MM.1S (cell line): ENCODE measurements at regions not wholly inside any gene's neighbourhood (a gene's known extent, or its start where the extent isn't known, plus 50 kb on each side); places are given as distances from the start of the nearest gene placed in this dataset.

ENCODE experiments used
- DNase-seq: peaks from one replicate; pipeline ENCODE4 v3.0.0-alpha.2; 2015
- H2AFZ ChIP-seq: fragments of 300-600 bp; sonication (generic); 2 replicates; pipeline ENCODE4 v1.6.0; 2016; ENCODE audit warnings: antibody characterized with exemption, low read length
- H3F3A ChIP-seq: fragments of 300-600 bp; sonication (generic); 2 replicates; pipeline ENCODE4 v1.6.1; 2016; ENCODE audit warnings: mild to moderate bottlenecking, antibody characterized with exemption, low read length, moderate library complexity, mixed read lengths; ENCODE audit not compliant: insufficient read depth
- H3K27ac ChIP-seq: fragments of 300-600 bp; sonication (generic); 2 replicates; pipeline ENCODE4 v1.5.1; 2016; ENCODE audit warnings: mild to moderate bottlenecking, low read length
- H3K27me3 ChIP-seq: fragments of 300-600 bp; sonication (generic); replicated peaks from 2 replicates; pipeline ENCODE4 v1.6.0; 2016; ENCODE audit warnings: low read length; ENCODE audit not compliant: insufficient read depth
- H3K36me3 ChIP-seq: fragments of 300-600 bp; sonication (generic); replicated peaks from 2 replicates; pipeline ENCODE4 v1.6.1; 2016; ENCODE audit warnings: mild to moderate bottlenecking, low read length, mixed read lengths; ENCODE audit not compliant: insufficient read depth
- H3K4me1 ChIP-seq: fragments of 300-600 bp; sonication (generic); 2 replicates; pipeline ENCODE4 v1.6.1; 2016; ENCODE audit warnings: low read length, mixed read lengths
- H3K4me2 ChIP-seq: fragments of 300-600 bp; sonication (generic); 2 replicates; pipeline ENCODE4 v1.6.0; 2016; ENCODE audit warnings: low read depth, low read length
- H3K4me3 ChIP-seq: fragments of 300-600 bp; sonication (generic); 2 replicates; pipeline ENCODE4 v1.5.1; 2016; ENCODE audit warnings: low read length, mixed read lengths
- H3K79me2 ChIP-seq: fragments of 300-600 bp; sonication (generic); 2 replicates; pipeline ENCODE4 v1.6.1; 2016; ENCODE audit warnings: mixed run types, low read length, mixed read lengths
- H3K9ac ChIP-seq: fragments of 300-600 bp; sonication (generic); 2 replicates; pipeline ENCODE4 v1.6.1; 2016; ENCODE audit warnings: low read length, mixed read lengths
- H3K9me2 ChIP-seq: fragments of 300-600 bp; sonication (generic); replicated peaks from 2 replicates; pipeline ENCODE4 v1.6.1; 2016; ENCODE audit warnings: mild to moderate bottlenecking, low read length, mixed read lengths; ENCODE audit not compliant: insufficient read depth
- H3K9me3 ChIP-seq: fragments of 300-600 bp; sonication (generic); replicated peaks from 2 replicates; pipeline ENCODE4 v1.6.1; 2016; ENCODE audit warnings: mild to moderate bottlenecking, low read length, mixed read lengths; ENCODE audit not compliant: insufficient read depth
- H4K20me1 ChIP-seq: fragments of 300-600 bp; sonication (generic); 2 replicates; pipeline ENCODE4 v1.6.1; 2016; ENCODE audit warnings: mild to moderate bottlenecking, low read length, moderate library complexity, mixed read lengths; ENCODE audit not compliant: insufficient read depth
- EZH2 ChIP-seq: fragments of 300-600 bp; sonication (generic); optimal IDR thresholded peaks from 2 replicates; pipeline ENCODE3; 2017; ENCODE audit warnings: low read depth, mild to moderate bottlenecking, antibody characterized with exemption, low read length, mixed read lengths
- EZH2phosphoT487 ChIP-seq: fragments of 300-600 bp; sonication (generic); IDR thresholded peaks from 2 replicates; pipeline ENCODE4 v1.6.1; 2018; ENCODE audit warnings: antibody characterized with exemption, low read length
- TF ChIP-seq, protein P1 (sequence below): fragments of 300-600 bp; sonication (generic); IDR thresholded peaks from 2 replicates; pipeline ENCODE4 v1.5.1; 2016; ENCODE audit warnings: antibody characterized with exemption, low read length, mixed read lengths

DNA sequence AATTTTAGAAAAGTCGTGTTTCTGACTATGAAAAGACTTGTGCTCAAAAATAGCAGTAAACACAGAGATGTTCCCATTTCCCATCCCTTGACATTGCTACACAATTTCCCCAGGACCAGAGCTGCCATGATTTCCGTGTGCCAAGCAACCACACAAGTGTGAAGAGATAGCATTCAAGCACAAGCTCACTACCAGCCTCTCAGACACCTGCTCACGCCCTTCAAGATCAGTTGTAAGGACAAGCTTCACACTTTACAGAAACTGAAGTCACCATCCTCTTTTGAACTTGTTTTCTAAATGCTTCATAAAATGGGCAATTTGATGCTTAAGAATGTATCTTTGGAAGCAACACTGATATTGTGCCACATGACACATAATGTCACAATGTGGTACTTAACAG is 333.1 kb downstream of the CAAP1 start:
- H3K9me2 ChIP-seq, result no peaks in the 10 kb centered on the region
- H3K36me3 ChIP-seq, result no peaks in the 10 kb centered on the region
- H4K20me1 ChIP-seq, result no peaks in the 10 kb centered on the region
- no peak overlapping the region for H3K9ac ChIP-seq
- H3F3A ChIP-seq, result no peaks in the 10 kb centered on the region
- no peak overlapping the region for H3K4me2 ChIP-seq
- H3K4me1 ChIP-seq, result no peaks in the 10 kb centered on the region
- H3K27ac ChIP-seq, result no peak overlapping the region
- no peak for DNase-seq
- H3K79me2 ChIP-seq, result no peaks in the 10 kb centered on the region
- H3K4me3 ChIP-seq, result no peak overlapping the region
- no peaks in the 10 kb centered on the region for H3K9me3 ChIP-seq
- H3K27me3 ChIP-seq, result no peaks in the 10 kb centered on the region
- no peak overlapping the region for H2AFZ ChIP-seq
- TF ChIP-seq EZH2phosphoT487 (no peak), EZH2 (no peak)
- TF ChIP-seq, protein P1, sequence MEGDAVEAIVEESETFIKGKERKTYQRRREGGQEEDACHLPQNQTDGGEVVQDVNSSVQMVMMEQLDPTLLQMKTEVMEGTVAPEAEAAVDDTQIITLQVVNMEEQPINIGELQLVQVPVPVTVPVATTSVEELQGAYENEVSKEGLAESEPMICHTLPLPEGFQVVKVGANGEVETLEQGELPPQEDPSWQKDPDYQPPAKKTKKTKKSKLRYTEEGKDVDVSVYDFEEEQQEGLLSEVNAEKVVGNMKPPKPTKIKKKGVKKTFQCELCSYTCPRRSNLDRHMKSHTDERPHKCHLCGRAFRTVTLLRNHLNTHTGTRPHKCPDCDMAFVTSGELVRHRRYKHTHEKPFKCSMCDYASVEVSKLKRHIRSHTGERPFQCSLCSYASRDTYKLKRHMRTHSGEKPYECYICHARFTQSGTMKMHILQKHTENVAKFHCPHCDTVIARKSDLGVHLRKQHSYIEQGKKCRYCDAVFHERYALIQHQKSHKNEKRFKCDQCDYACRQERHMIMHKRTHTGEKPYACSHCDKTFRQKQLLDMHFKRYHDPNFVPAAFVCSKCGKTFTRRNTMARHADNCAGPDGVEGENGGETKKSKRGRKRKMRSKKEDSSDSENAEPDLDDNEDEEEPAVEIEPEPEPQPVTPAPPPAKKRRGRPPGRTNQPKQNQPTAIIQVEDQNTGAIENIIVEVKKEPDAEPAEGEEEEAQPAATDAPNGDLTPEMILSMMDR, result no peak

DNA sequence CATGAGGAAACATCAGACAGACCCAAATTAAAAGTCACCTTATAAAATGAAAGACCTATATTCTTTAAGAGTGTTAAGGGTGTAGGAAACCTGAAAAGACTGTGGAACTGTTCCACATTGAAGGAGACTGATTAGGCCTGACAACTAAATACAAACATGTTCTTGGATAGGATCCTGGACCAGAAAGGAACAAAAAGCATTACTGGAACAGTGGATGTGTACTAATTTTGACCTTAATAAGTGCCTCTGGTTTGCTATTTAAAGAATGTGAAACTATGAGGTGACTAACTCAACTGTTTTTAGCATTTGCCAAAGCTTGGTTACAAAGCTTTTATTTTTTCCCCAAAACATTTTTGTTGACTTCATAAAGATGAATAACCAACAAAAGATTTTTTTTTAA is 340.6 kb downstream of the CAAP1 start:
- H3K27ac ChIP-seq, result no peak overlapping the region
- no peak for DNase-seq
- no peak overlapping the region for H3K9ac ChIP-seq
- TF ChIP-seq EZH2phosphoT487 (no peak), EZH2 (no peak)
- TF ChIP-seq, protein P1, result no peak
- H3F3A ChIP-seq, result no peaks in the 10 kb centered on the region
- H4K20me1 ChIP-seq, result no peaks in the 10 kb centered on the region
- H3K4me1 ChIP-seq, result peaks cover 11% of the 10 kb centered on the region; the same call in 1 of the 2 replicates
- no peak overlapping the region for H3K4me3 ChIP-seq
- H3K27me3 ChIP-seq, result no peaks in the 10 kb centered on the region
- no peaks in the 10 kb centered on the region for H3K9me3 ChIP-seq
- H3K79me2 ChIP-seq, result no peaks in the 10 kb centered on the region
- no peak overlapping the region for H2AFZ ChIP-seq
- H3K9me2 ChIP-seq, result no peaks in the 10 kb centered on the region
- no peaks in the 10 kb centered on the region for H3K36me3 ChIP-seq
- H3K4me2 ChIP-seq, result no peak overlapping the region

DNA sequence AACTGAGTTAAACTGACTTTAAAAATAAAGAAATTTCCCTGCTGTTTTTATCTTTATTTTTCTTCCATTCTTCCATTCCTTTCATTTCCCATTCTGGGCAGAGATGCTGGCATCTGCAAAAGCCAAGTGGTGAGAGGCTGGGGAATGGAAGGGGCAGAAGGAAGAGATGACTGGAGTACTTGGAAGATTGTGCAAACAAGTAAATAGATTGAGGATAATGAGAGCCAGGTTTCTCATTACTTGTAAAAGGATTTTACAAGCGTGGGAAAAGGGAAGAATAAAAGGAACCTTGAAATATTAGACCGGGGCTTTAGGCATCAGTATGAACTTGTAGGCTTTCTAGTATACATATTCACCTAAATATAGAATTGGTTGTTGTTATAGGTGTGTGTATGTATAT is 341.2 kb downstream of the CAAP1 start:
- H3K9ac ChIP-seq, result no peak overlapping the region
- H3K4me2 ChIP-seq, result no peak overlapping the region
- H3K79me2 ChIP-seq, result no peaks in the 10 kb centered on the region
- peaks cover 11% of the 10 kb centered on the region; the same call in 1 of the 2 replicates for H3K4me1 ChIP-seq
- no peaks in the 10 kb centered on the region for H4K20me1 ChIP-seq
- no peaks in the 10 kb centered on the region for H3K9me3 ChIP-seq
- no peak overlapping the region for H3K4me3 ChIP-seq
- no peak overlapping the region for H2AFZ ChIP-seq
- DNase-seq, result no peak
- TF ChIP-seq EZH2, result no peak
- no peak for TF ChIP-seq EZH2phosphoT487
- TF ChIP-seq, protein P1, result no peak
- H3K27me3 ChIP-seq, result no peaks in the 10 kb centered on the region
- no peak overlapping the region for H3K27ac ChIP-seq
- no peaks in the 10 kb centered on the region for H3K9me2 ChIP-seq
- no peaks in the 10 kb centered on the region for H3K36me3 ChIP-seq
- H3F3A ChIP-seq, result no peaks in the 10 kb centered on the region
